ENCODE measurements at regions not wholly inside any gene's neighbourhood (a gene's known extent, or its start where the extent isn't known, plus 50 kb on each side); places are given as distances from the start of the nearest gene placed in this dataset.

DNA sequence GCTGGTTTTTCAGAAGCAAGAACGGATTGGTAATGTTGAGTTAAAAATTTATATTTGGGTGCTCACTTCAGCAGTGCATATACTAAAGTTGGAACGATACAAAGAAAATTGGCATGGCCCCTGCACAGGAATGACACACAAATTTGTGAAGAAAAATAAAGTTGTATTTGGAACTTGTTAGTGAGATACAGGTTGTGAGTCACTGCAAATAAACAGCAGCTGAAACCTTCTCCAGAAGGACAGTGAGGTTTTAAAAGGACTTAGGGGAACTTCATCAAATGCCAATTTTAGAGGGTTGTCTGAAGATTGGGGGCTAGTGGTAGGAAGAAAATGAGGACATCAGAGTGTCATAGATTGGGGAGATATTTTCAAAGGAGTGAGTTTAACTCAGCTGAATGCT, 79.7 kb upstream of the ELOVL6 start:
- no peak for DNase-seq (ENCODE audit: low spot score)

DNA sequence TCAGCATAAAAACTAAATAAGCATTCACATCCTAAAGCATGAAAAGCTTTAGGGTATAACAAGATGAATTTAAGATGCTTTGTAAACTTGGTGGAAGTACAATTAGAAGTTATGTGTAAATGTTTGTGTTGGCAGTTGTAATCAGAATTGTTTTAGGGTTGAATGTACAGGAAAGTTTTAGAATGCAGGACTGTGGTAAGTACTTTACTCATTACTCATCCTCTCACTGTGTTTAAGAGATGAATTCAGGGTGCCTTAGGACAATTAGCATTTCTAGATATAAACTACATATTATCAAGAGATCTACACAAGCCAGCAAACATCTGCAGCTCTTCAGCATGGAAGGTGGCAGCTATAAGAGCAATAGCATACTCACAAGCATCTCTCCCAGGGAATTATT, 77.5 kb upstream of the ELOVL6 start:
- DNase-seq (ENCODE audit: low spot score) = no peak

DNA sequence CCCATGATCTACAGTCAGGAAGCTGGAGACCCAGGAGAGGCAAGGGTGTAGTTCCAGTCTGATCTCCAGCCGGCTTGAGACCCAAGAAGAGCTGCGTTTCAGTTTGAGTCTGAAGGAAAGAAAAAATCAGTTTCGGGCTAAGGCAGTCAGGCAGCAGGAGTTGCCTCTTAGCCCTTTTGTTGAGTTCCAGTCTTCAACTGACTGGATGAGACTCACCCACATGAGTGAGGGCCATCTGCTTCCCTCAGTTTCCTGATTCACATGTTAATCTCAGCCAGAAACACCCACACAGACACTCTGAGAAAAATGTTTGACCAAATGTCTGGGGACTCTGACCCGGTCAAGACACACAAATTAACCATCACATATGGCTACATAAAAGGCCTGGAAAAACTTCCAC, 73.6 kb upstream of the ELOVL6 start:
- no peak for DNase-seq (ENCODE audit: low spot score)

DNA sequence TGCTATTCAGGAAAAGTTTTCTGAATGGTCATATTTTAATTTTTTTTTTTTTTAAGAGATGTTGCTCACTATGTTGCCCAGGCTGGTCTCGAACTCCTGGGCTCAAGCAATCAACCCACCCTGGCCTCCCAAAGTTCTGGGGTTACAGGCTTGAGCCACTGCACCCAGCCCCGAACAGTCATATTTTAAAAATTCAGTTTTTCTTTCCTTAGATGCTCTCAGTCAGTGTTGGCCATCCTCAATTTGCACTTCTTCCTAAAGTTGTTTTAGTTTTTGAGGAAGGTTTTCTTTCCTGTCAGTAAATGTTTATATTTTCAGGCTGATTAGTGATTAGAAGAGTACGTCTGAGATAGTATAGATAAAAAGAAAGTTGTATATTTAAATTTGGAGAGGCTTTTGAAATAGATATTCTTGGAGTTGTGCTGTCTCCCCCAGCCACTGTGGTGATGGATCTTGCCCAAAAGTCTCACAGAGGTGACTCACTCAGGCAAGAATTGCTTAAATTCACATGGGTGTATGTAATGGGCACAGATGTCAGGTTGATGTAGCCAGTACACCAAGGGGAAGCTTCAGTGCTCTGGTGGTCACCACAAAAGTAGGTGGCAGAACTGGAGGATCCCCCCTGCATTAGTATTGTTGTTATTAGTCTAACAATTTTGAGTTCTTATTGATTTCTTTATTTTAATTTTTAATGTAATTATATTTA, 72.2 kb upstream of the ELOVL6 start:
- peak; percentile 36 for DNase-seq (ENCODE audit: low spot score)

DNA sequence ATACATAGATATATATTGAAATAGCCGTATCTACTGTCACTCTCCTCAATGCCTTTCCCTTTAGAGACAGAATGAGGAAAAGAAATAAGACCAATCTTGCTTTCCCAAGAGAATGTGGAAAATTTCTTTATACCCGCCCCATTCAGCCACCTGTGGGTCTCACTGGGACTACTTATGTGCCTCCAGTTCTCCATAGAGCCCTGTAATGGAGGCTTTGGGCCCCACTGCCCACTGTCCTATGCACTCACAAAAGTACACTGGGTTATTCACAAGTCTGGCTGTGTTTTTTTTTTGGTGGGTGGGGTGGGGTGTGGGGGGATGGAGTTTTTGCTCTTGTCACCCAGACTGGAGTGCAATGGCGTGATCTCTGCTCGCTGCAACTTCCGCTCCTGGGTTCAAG, 70.4 kb upstream of the ELOVL6 start:
- DNase-seq (ENCODE audit: low spot score) = no peak

DNA sequence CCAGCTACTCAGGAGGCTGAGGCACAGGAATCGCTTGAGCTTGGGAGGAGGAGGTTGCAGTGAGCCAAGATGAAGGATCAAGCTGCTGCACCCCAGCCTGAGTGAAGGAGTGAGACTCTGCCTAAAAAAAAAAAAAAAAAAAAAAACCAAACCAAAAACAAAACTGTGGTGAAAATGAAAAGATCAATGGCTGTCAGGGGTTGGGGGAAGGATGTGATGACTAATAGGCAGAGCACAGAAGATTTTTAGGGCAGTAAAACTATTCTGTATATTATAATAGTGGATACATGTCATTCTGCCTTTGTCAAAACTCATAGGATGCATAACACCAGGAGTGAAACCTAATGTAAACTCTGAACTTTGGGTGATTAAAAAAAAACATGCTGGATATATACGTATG, 69.9 kb upstream of the ELOVL6 start:
- DNase-seq (ENCODE audit: low spot score) = no peak

DNA sequence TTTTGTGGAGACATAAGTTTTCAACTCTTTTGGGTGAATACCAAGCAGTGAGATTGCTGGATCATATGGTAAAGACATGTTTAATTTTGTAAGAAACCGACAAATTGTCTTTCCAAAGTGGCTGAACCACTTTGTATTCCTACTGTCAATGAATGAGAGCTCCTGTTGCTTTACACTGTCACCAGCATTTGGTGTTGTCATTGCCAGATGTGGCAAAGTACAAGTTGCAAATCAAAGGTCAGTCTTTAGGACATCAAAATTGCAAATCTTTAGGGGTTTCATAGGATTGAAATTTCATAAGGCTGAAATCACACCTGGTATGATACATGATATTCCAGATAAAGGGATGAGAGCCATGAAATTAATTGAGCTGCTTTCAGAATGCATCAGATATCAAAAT, 67.7 kb upstream of the ELOVL6 start:
- DNase-seq (ENCODE audit: low spot score) = no peak

DNA sequence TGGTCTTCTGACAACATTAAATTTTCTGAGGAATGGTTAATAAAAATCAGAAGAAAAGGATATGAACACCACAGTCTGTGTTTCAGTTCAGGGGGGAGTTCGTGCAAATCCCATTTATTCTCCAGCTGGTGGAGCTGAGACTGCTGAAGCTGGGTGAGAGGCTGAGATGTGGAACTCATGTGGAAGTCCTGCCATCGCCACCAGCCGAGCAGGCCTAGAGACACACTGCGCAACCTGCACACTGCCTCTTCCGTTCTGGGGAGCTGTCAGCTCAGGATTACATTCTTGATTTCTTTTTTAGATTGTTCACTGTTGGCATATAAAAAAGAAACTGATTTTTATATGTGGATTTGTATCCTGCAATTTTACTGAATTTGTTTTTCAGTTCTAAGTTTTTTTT, 66.6 kb upstream of the ELOVL6 start:
- no peak for DNase-seq (ENCODE audit: low spot score)

DNA sequence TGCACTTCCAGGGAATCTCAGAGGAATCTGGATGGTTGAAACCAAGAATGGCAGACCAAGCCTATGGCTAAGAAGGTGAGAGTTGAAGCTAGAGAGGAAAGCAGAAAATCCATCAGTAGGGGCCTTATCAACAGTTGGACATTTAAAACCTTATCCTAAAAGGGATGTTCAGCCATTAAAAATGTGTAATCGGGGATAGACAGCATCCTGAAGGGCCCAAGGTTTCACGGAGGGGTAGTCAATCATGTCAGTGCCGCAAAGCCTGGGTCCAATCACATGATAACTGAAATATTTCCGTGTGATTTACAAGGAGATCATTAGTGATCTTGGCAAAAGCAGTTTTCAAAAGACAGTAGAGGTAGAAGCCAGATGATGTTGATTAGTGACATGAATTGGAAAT, 61.9 kb upstream of the ELOVL6 start:
- DNase-seq (ENCODE audit: low spot score) = no peak

DNA sequence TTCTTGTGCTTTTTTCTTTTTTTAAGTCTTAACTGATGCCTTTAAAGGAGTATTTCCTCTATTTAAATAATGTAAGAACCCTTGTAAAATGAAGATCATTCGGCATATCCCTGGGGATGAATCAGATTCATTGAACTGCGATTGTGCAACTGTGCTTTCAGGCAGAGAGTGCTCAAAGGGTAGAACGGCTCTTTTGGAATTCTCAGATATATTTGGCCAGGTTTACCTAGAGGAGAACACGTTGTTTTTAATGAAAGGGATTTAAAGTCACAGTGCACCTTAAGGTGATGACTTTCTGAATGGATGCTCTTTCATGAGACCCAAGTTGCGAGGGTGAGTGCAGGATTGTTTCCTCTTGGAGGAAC, 51.6 kb upstream of the ELOVL6 start:
- no peak for DNase-seq (ENCODE audit: low spot score)

DNA sequence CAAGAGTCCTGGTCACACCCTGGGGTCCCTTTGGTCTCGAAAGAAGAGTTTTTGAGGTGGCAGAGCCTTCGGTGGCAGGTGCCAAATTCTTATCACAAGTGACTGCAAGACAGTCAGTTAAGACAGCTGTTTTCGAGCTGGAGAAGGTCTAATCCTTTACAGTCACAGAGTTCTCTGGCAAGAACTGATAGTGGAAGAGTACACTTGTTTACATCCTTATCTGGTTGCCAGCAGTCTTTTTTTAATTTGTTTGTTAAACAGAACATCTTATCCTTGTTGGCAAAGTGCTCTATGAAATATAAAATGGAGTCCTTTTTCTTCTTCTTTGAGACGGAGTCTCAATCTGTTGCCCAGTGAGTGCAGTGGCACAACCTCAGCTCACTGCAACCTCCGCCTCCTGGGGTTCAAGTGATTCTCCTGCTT, 50.4 kb upstream of the ELOVL6 start:
- DNase-seq (ENCODE audit: low spot score) = no peak

Measured in AG08396 (cell line).